ENCODE measurements at regions not wholly inside any gene's neighbourhood (a gene's known extent, or its start where the extent isn't known, plus 50 kb on each side); places are given as distances from the start of the nearest gene placed in this dataset.

DNA sequence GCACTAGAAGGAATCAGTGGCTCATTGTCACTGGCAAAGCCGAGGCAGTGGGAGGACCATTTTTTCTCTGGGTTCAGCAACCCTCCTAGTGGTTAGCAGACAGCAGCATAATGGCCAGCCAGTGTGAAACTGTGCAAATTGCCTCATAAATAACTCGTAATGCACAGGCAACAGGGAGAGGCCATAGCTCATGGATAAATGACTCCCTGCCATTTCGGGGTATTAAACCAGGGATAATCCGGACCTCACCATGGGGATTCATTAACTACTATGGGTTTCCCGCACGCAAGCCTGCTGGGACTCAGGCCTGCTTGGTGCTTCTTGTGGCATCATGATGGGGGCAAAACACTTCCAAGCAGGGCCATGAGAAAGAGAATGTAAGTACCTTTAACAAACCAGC, 158.2 kb upstream of the CHD6 start:
- Mint-ChIP-seq H3K36me3 (ENCODE audit: low read depth) (peaks cover 11% of the 10 kb centered on the region), H3K4me1 (no peaks in the 10 kb centered on the region)
- no peak for DNase-seq (ENCODE audit: low spot score)

More for the DNA sequence above, 158.2 kb upstream of the CHD6 start:
- ATAC-seq = no peak
- H3K36me3 ChIP-seq (ENCODE audit: insufficient read depth) = no peaks in the 10 kb centered on the region
- H3K9me2 ChIP-seq (ENCODE audit: insufficient read depth) = 0 out of 2 replicates have a peak, but pooled peaks cover 3% of the 10 kb centered on the region
- TF ChIP-seq, protein P1, sequence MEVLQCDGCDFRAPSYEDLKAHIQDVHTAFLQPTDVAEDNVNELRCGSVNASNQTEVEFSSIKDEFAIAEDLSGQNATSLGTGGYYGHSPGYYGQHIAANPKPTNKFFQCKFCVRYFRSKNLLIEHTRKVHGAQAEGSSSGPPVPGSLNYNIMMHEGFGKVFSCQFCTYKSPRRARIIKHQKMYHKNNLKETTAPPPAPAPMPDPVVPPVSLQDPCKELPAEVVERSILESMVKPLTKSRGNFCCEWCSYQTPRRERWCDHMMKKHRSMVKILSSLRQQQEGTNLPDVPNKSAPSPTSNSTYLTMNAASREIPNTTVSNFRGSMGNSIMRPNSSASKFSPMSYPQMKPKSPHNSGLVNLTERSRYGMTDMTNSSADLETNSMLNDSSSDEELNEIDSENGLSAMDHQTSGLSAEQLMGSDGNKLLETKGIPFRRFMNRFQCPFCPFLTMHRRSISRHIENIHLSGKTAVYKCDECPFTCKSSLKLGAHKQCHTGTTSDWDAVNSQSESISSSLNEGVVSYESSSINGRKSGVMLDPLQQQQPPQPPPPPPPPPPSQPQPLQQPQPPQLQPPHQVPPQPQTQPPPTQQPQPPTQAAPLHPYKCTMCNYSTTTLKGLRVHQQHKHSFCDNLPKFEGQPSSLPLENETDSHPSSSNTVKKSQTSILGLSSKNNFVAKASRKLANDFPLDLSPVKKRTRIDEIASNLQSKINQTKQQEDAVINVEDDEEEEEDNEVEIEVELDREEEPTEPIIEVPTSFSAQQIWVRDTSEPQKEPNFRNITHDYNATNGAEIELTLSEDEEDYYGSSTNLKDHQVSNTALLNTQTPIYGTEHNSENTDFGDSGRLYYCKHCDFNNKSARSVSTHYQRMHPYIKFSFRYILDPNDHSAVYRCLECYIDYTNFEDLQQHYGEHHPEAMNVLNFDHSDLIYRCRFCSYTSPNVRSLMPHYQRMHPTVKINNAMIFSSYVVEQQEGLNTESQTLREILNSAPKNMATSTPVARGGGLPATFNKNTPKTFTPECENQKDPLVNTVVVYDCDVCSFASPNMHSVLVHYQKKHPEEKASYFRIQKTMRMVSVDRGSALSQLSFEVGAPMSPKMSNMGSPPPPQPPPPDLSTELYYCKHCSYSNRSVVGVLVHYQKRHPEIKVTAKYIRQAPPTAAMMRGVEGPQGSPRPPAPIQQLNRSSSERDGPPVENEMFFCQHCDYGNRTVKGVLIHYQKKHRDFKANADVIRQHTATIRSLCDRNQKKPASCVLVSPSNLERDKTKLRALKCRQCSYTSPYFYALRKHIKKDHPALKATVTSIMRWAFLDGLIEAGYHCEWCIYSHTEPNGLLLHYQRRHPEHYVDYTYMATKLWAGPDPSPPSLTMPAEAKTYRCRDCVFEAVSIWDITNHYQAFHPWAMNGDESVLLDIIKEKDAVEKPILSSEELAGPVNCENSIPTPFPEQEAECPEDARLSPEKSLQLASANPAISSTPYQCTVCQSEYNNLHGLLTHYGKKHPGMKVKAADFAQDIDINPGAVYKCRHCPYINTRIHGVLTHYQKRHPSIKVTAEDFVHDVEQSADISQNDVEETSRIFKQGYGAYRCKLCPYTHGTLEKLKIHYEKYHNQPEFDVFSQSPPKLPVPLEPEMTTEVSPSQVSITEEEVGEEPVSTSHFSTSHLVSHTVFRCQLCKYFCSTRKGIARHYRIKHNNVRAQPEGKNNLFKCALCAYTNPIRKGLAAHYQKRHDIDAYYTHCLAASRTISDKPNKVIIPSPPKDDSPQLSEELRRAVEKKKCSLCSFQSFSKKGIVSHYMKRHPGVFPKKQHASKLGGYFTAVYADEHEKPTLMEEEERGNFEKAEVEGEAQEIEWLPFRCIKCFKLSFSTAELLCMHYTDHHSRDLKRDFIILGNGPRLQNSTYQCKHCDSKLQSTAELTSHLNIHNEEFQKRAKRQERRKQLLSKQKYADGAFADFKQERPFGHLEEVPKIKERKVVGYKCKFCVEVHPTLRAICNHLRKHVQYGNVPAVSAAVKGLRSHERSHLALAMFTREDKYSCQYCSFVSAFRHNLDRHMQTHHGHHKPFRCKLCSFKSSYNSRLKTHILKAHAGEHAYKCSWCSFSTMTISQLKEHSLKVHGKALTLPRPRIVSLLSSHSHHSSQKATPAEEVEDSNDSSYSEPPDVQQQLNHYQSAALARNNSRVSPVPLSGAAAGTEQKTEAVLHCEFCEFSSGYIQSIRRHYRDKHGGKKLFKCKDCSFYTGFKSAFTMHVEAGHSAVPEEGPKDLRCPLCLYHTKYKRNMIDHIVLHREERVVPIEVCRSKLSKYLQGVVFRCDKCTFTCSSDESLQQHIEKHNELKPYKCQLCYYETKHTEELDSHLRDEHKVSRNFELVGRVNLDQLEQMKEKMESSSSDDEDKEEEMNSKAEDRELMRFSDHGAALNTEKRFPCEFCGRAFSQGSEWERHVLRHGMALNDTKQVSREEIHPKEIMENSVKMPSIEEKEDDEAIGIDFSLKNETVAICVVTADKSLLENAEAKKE (CRISPR knock-in tag; IDR thresholded peaks at IDR 0.05) = no peak
- TF ChIP-seq, protein P2, sequence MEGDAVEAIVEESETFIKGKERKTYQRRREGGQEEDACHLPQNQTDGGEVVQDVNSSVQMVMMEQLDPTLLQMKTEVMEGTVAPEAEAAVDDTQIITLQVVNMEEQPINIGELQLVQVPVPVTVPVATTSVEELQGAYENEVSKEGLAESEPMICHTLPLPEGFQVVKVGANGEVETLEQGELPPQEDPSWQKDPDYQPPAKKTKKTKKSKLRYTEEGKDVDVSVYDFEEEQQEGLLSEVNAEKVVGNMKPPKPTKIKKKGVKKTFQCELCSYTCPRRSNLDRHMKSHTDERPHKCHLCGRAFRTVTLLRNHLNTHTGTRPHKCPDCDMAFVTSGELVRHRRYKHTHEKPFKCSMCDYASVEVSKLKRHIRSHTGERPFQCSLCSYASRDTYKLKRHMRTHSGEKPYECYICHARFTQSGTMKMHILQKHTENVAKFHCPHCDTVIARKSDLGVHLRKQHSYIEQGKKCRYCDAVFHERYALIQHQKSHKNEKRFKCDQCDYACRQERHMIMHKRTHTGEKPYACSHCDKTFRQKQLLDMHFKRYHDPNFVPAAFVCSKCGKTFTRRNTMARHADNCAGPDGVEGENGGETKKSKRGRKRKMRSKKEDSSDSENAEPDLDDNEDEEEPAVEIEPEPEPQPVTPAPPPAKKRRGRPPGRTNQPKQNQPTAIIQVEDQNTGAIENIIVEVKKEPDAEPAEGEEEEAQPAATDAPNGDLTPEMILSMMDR (conservative IDR thresholded peaks at IDR 0.05; ENCODE audit: low read depth in 2 of 2) = no peak
- TF ChIP-seq, protein P3, sequence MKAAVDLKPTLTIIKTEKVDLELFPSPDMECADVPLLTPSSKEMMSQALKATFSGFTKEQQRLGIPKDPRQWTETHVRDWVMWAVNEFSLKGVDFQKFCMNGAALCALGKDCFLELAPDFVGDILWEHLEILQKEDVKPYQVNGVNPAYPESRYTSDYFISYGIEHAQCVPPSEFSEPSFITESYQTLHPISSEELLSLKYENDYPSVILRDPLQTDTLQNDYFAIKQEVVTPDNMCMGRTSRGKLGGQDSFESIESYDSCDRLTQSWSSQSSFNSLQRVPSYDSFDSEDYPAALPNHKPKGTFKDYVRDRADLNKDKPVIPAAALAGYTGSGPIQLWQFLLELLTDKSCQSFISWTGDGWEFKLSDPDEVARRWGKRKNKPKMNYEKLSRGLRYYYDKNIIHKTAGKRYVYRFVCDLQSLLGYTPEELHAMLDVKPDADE (IDR thresholded peaks at IDR 0.05) = no peak
- TF ChIP-seq ZNF114 (CRISPR knock-in tag; IDR thresholded peaks at IDR 0.05) (no peak), STAT1 (IDR thresholded peaks at IDR 0.05; ENCODE audit: unreplicated experiment) (no peak), JUNB (IDR thresholded peaks at IDR 0.05; ENCODE audit: unreplicated experiment) (no peak), CREB1 (CRISPR knock-in tag; IDR thresholded peaks at IDR 0.05; ENCODE audit: low read depth) (no peak), ZNF331 (CRISPR knock-in tag; IDR thresholded peaks at IDR 0.05; ENCODE audit: low read depth) (no peak)
- H3K27ac ChIP-seq (ENCODE audit: low read depth) = no peak overlapping the region
- H2AFZ ChIP-seq = no peak overlapping the region
- H3K79me2 ChIP-seq (replicated peaks; ENCODE audit: insufficient read depth) = no peaks in the 10 kb centered on the region
- H3F3A ChIP-seq (replicated peaks; ENCODE audit: low read depth) = no peaks in the 10 kb centered on the region
- 0 out of 2 replicates have a peak, but pooled peaks cover 7% of the 10 kb centered on the region for H3K4me1 ChIP-seq (ENCODE audit: insufficient read depth)
- H3K27me3 ChIP-seq (ENCODE audit: insufficient read depth) = no peaks in the 10 kb centered on the region
- no peak overlapping the region for H3K4me2 ChIP-seq
- Mint-ChIP-seq H3K4me3 (no peak overlapping the region), H3K27ac (no peak overlapping the region), H3K9me3 (peaks cover 96% of the 10 kb centered on the region), H3K27me3 (ENCODE audit: insufficient read depth, low read depth, poor library complexity) (peaks cover 5% of the 10 kb centered on the region)
- no peaks in the 10 kb centered on the region for H4K20me1 ChIP-seq (replicated peaks; ENCODE audit: insufficient read depth)
- no peak overlapping the region for H3K4me3 ChIP-seq
